HUES64 (cell line): ENCODE measurements at regions not wholly inside any gene's neighbourhood (a gene's known extent, or its start where the extent isn't known, plus 50 kb on each side); places are given as distances from the start of the nearest gene placed in this dataset.
"Not testable (repeated sequence)": the region's sequence is repeated elsewhere in the genome, so short reads cannot be mapped to it uniquely, and the experiment has no call there.

Source experiments
- H3K27ac ChIP-seq: 2 replicates; pipeline ENCODE4 v1.7.0; 2013; ENCODE audit warnings: low read depth, low read length, inconsistent platforms
- H3K27me3 ChIP-seq: 2 replicates; pipeline ENCODE4 v1.6.1; 2013; ENCODE audit warnings: mild to moderate bottlenecking, low read length; ENCODE audit not compliant: insufficient read depth
- H3K36me3 ChIP-seq: 2 replicates; pipeline ENCODE4 v1.6.1; 2013; ENCODE audit warnings: mild to moderate bottlenecking, low read length; ENCODE audit not compliant: insufficient read depth
- H3K4me1 ChIP-seq: 2 replicates; pipeline ENCODE4 v1.6.1; 2013; ENCODE audit warnings: mild to moderate bottlenecking, low read length, moderate library complexity; ENCODE audit not compliant: insufficient read depth
- H3K4me3 ChIP-seq: 2 replicates; pipeline ENCODE4 v1.5.1; 2013; ENCODE audit warnings: mild to moderate bottlenecking, low read length, moderate library complexity
- H3K9ac ChIP-seq: 2 replicates; pipeline ENCODE4 v1.6.1; 2013; ENCODE audit warnings: mild to moderate bottlenecking, low read depth, low read length
- H3K9me3 ChIP-seq: 2 replicates; pipeline ENCODE4 v1.6.1; 2013; ENCODE audit warnings: low read depth, low read length; ENCODE audit not compliant: insufficient read depth
- WGBS: fragments of 150-250, 120-280 bp; methylation state at CpG from one replicate; pipeline ENCODE4 v1.1.7; 2013; ENCODE audit warnings: missing lambda C conversion rate; 5-methylcytosine and 5-hydroxymethylcytosine counted together

- H3K9ac ChIP-seq = no peak overlapping the region
- 96% methylated on average over 6 of the region's 6 CpGs for WGBS
- no peak overlapping the region for H3K4me3 ChIP-seq
- H3K27me3 ChIP-seq = no peaks in the 10 kb centered on the region
- H3K4me1 ChIP-seq = no peaks in the 10 kb centered on the region
- H3K9me3 ChIP-seq = no peaks in the 10 kb centered on the region
- no peak overlapping the region for H3K27ac ChIP-seq
- H3K36me3 ChIP-seq = no peaks in the 10 kb centered on the region
These were observed 564.2 kb downstream of the PTPRU start for GRCh38 chr1:29800522-29800956.

DNA sequence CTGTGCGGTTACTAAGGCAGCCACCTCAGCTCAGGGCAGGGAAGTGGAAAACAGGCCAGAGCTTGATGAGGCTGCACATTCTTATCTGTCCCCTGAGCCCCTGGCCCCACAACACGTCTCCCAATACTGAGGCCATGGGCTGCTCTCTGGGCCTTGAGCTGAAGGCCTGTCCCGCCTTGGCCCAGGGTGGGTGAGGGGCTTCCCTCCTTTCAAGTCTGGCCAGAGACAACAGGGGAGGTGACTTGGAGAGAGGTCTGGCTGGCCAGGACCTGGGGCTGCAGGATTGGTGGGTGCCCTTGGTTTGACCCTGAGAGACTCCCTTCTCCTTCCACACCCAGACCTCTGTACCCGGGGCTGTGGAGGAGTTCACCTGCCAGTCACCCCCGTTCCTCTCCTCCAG lies 563.8 kb downstream of the PTPRU start:
- 92% methylated on average over 5 of the region's 5 CpGs for whole genome bisulfite sequencing
- H3K4me1 ChIP-seq = no peaks in the 10 kb centered on the region
- H3K27ac ChIP-seq = no peak overlapping the region
- H3K9ac ChIP-seq = no peak overlapping the region
- H3K4me3 ChIP-seq = no peak overlapping the region
- no peaks in the 10 kb centered on the region for H3K36me3 ChIP-seq
- H3K27me3 ChIP-seq = no peaks in the 10 kb centered on the region
- no peaks in the 10 kb centered on the region for H3K9me3 ChIP-seq

GRCh38 chr1:29798699-29799566 lies 562.6 kb downstream of the PTPRU start:
- H3K4me1 ChIP-seq = no peaks in the 10 kb centered on the region
- WGBS = 96% methylated on average over 12 of the region's 13 CpGs
- H3K27me3 ChIP-seq = no peaks in the 10 kb centered on the region
- H3K9ac ChIP-seq = no peak overlapping the region
- H3K4me3 ChIP-seq = no peak overlapping the region
- H3K27ac ChIP-seq = no peak overlapping the region
- no peaks in the 10 kb centered on the region for H3K9me3 ChIP-seq
- H3K36me3 ChIP-seq = no peaks in the 10 kb centered on the region

DNA sequence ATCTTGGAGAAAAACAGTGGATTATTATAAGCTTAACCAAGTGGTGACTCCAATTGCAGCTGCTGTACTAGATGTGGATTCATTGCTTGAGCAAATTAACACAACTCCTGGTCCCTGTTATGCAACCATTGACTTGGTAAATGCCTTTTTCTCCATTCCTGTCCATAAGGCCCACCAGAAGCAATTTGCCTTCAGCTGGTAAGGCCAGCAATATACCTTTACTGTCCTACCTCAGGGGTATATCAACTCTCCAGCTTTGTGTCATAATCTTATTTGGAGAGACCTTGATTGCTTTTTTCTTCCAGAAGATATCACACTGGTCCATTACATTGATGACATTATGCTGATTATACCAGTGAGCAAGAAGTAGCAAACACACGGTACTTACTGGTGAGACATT lies 560.8 kb downstream of the PTPRU start:
- H3K27me3 ChIP-seq, H3K4me3 ChIP-seq, H3K4me1 ChIP-seq, H3K36me3 ChIP-seq, H3K27ac ChIP-seq, H3K9ac ChIP-seq, H3K9me3 ChIP-seq: not testable (repeated sequence)
- 100% methylated on average over 1 of the region's 1 CpG for WGBS

DNA sequence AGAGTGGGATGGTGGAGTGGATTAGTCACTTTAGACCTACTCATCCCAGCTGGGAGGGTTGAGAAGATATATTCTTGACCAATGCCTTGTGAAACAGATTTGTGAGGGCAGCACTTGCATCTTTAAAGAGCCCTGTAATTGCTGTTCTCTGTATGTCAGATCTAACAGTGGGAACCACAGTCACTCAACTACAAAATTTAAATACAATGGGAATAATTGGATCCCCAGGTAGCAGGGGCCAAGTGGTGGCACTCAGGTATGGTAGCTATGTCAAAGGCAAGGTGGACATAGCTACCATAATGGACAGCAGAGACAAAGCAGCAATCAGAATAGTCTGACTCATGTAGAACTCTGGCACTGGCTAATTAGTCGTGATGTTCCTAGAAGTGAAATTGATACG lies 559.6 kb downstream of the PTPRU start:
- not testable (repeated sequence) for H3K36me3 ChIP-seq, H3K27me3 ChIP-seq, H3K4me1 ChIP-seq, H3K4me3 ChIP-seq, H3K9ac ChIP-seq, H3K9me3 ChIP-seq, H3K27ac ChIP-seq
- WGBS = 94% methylated on average over 2 of the region's 2 CpGs

GRCh38 chr1:29793653-29794348 lies 557.5 kb downstream of the PTPRU start:
- H3K36me3 ChIP-seq = no peaks in the 10 kb centered on the region
- H3K4me3 ChIP-seq = no peak overlapping the region
- WGBS = 87% methylated on average over 7 of the region's 8 CpGs
- H3K27me3 ChIP-seq = no peaks in the 10 kb centered on the region
- H3K9ac ChIP-seq = no peak overlapping the region
- H3K4me1 ChIP-seq = no peaks in the 10 kb centered on the region
- H3K9me3 ChIP-seq = no peaks in the 10 kb centered on the region
- no peak overlapping the region for H3K27ac ChIP-seq

GRCh38 chr1:29793101-29793546 lies 556.8 kb downstream of the PTPRU start:
- no peaks in the 10 kb centered on the region for H3K36me3 ChIP-seq
- no peak overlapping the region for H3K4me3 ChIP-seq
- no peak overlapping the region for H3K27ac ChIP-seq
- WGBS = 14% methylated on average over 8 of the region's 8 CpGs
- H3K9me3 ChIP-seq = no peaks in the 10 kb centered on the region
- no peaks in the 10 kb centered on the region for H3K27me3 ChIP-seq
- no peaks in the 10 kb centered on the region for H3K4me1 ChIP-seq
- peak overlapping the region; percentile 40; the same call in 1 of the 2 replicates for H3K9ac ChIP-seq

DNA sequence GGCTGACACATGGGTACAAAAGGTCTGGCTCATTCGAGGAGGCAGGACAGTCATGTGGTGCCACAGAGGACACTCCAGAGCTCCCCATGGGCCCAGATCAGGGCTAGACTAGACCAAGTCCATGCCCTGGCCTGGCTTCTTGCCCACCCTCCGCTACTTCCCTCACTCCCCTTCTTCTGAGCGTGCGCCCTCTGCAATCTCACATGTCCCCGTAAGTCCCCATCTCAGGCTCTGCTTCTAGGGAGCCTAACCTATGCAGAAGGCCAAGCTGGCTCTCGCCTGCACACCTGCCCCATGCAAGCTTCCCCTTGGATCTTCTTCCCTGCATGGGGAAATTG lies 553.6 kb downstream of the PTPRU start:
- H3K27me3 ChIP-seq = no peaks in the 10 kb centered on the region
- H3K4me3 ChIP-seq = no peak overlapping the region
- H3K4me1 ChIP-seq = no peaks in the 10 kb centered on the region
- H3K27ac ChIP-seq = no peak overlapping the region
- no peak overlapping the region for H3K9ac ChIP-seq
- H3K36me3 ChIP-seq = no peaks in the 10 kb centered on the region
- 91% methylated on average over 6 of the region's 6 CpGs for WGBS
- no peaks in the 10 kb centered on the region for H3K9me3 ChIP-seq

DNA sequence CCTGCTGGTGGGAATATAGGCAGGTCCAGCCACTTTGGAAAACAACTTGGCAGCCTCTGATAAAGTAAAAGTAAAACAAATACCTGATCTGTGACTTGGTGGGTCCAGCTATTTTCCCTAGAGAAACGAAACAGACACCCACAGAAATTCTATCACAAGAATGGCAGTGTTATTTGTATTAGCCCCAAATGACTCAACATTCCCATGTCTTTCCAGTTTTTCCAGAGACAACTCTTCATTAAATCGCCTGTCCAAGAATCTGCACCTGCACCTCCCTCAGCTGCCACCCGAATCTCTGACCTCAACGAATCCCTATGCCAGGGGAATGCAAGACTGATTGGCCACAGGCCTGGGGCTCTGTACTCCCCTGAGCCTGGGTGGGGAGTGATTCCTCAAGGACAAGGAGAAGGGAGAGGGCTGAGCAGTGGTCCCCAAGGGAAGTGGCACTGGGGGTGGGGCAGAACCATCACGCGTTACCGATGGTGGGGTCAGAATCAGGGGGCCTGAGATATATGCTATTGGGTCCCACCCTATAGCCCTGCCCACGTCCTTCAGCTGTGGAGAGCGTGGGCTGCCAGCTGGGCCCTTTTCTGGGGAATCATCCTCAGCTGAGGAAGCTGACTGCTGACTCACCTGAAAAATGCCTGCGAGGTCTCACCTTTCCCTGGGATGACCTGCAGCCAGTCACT lies 553.0 kb downstream of the PTPRU start:
- Histone ChIP-seq H3K4me1 (no peaks in the 10 kb centered on the region), H3K27me3 (no peaks in the 10 kb centered on the region), H3K27ac (no peak overlapping the region), H3K4me3 (no peak overlapping the region), H3K36me3 (no peaks in the 10 kb centered on the region), H3K9ac (no peak overlapping the region), H3K9me3 (no peaks in the 10 kb centered on the region)
- WGBS = 86% methylated on average over 10 of the region's 10 CpGs

- H3K27me3 ChIP-seq = no peaks in the 10 kb centered on the region
- 93% methylated on average over 13 of the region's 13 CpGs for WGBS
These were observed 550.7 kb downstream of the PTPRU start for GRCh38 chr1:29786791-29787732.

More at GRCh38 chr1:29786791-29787732, 550.7 kb downstream of the PTPRU start:
- Histone ChIP-seq H3K4me1 (no peaks in the 10 kb centered on the region), H3K36me3 (no peaks in the 10 kb centered on the region), H3K4me3 (no peak overlapping the region), H3K27ac (no peak overlapping the region), H3K9me3 (no peaks in the 10 kb centered on the region), H3K9ac (no peak overlapping the region)
